HG03095 (cell line): ENCODE measurements at regions not wholly inside any gene's neighbourhood (a gene's known extent, or its start where the extent isn't known, plus 50 kb on each side); places are given as distances from the start of the nearest gene placed in this dataset.

ENCODE experiments used
- ATAC-seq: cut with Tn5 transposase; IDR thresholded peaks from one replicate; pipeline ENCODE4 v1.9.1; 2021; ENCODE audit warnings: moderate library complexity; ENCODE audit not compliant: unreplicated experiment

GRCh38 chr2:9771481-9772017 lies 71.7 kb upstream of the TAF1B start:
- no peak for ATAC-seq

GRCh38 chr2:9772035-9772998 lies 71.0 kb upstream of the TAF1B start:
- no peak for ATAC-seq

- ATAC-seq = no peak
Measured at GRCh38 chr2:9772999-9773902, 70.0 kb upstream of the TAF1B start.

- no peak for ATAC-seq
Measured at GRCh38 chr2:9773903-9774239, 69.4 kb upstream of the TAF1B start.

DNA sequence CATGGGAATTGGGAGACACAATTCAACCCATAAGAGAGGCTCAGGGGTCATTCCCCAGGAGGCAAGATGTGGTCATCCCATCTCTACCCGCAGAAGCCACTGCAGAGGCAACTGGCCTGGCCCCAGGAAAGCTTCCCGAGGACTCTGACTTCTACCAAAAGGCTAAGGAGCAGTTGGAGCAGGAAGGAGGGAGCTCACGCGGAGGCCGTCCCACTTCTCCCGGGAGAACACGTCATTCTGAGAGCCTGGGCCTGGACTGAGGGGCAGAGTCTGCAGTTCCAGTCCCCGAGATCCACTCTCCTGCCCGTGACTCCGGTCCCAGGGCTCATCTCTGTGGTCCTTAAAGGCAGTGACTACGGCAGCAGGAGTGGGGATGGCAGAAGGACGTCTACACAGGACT lies 69.0 kb upstream of the TAF1B start:
- ATAC-seq = no peak

GRCh38 chr2:9775351-9775750 lies 67.9 kb upstream of the TAF1B start:
- no peak for ATAC-seq

- ATAC-seq = no peak
Measured at GRCh38 chr2:9775999-9776712, 67.1 kb upstream of the TAF1B start.

DNA sequence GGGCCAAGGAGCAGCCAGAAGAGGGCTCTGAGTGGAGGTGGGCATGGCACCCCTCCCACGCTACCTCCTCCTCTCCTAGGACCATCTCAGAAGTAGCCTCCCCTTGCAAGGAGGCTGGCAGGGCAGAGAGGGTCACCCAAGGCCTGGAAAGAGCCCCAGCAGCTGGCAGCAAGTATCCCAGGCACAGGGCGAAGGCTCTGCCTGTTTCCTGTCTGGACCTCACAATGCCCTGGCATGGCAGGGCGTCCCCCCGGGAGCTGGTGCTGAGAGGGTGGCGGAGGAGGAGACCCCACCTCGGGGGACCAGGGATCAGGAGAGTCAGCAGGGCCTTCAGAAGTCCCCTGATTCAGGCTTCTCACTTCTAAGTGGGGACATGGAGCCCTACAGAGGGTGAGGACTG lies 66.2 kb upstream of the TAF1B start:
- ATAC-seq = no peak

- no peak for ATAC-seq
Measured at GRCh38 chr2:9778012-9778411, 65.3 kb upstream of the TAF1B start.

GRCh38 chr2:9778471-9779316 lies 64.6 kb upstream of the TAF1B start:
- ATAC-seq = no peak

DNA sequence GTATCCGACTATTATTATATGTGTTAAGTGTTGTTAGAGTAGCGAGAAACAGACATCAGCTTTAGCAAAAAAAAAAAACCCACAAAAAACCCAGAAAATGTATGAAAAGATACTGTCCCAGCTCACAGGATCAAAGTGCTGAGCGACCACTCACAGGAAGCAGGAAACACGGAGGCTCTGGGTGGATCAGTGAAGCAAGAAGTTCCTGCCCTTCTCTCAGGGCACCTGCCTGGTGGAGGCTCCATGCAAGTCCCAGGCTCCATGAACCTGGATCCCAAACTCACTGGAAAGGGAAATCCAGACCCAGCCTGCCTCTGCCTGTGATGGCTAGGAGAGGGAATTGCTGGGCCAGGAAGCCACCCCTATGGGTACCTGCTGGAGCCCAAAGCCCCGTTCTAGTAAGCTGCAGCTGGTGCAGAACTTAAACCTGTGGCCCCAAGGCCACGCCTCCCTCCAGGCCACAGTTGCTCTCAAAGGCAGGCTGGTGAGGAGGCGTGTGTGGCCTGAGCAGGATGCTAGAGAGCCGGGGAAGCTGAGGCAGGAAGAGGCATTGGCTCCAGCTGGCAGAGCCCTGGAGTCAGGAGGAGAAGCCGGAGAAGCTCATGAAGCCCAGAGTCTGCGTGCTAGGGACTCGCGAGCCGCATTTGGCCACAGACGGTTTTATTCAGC lies 63.5 kb upstream of the TAF1B start:
- no peak for ATAC-seq

GRCh38 chr2:9780368-9781130 lies 62.7 kb upstream of the TAF1B start:
- ATAC-seq = no peak

GRCh38 chr2:9781252-9781651 lies 62.0 kb upstream of the TAF1B start:
- no peak for ATAC-seq

DNA sequence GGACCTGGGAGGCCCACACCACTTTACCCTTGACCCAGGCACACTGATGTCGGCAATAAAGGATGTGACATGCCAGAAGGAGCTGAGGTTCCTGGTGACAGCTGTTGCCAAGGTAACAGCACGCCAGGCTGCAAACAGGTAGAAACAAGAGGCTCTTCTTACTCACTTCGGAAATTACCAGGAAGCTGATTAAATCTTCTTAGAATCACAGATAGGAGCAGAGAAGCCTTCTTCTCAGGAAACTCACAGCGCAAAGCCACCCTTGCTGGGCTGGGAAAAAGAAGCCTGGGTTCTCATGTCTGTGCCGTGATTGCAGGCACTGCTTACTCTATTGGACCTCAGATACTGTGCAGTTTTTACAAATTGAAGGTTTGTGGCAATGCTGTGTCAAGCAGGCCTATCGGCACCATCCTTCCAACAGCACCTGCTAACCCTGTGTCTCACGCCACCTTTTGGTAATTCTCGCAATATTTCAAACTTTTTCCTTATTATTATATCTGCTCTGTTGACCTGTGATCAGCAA lies 61.0 kb upstream of the TAF1B start:
- no peak for ATAC-seq

DNA sequence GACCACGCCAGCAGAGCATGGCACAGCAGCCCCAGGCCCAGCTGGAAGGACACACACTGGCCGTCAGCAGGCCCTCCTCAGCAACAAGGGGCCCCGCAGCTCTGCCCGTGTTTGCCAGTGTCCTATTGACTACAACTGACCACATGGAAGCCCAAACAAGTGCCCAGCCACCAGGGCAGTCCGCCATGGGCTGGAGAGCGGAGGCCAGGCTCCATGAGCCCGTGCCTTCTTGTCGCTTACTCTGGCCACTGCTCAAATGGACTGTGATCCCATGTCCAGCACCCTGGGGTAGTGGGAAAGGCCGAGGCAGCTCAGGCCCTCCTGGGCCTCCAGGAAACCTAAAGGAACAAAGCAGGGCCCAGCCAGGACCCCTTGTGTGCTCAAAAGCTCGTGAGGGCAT lies 53.9 kb upstream of the TAF1B start:
- no peak for ATAC-seq

DNA sequence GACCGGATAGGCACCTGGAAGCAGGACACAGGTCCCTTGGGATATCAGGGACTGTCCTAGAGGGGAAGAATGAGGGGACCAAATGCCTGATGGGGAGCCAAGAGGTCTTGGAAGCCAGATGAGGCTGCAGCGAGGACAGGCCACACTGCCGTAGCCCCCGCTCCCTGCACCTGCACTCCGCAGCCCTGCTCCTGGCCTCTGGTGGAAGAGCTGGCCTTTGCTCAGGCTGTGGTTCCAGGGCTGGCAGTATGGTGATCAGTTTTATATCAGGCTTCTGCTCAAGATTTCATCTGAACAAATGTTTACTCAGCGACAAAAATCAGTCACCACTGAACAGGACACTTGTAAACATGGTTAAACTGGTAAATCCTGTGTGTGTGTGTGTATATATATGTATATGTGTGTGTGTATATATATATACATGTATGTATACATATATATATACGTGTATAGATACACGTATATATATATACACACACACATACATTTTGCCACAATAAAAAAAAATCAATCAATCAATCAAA lies 52.5 kb upstream of the TAF1B start:
- no peak for ATAC-seq

GRCh38 chr2:9791711-9792110 lies 51.6 kb upstream of the TAF1B start:
- no peak for ATAC-seq

DNA sequence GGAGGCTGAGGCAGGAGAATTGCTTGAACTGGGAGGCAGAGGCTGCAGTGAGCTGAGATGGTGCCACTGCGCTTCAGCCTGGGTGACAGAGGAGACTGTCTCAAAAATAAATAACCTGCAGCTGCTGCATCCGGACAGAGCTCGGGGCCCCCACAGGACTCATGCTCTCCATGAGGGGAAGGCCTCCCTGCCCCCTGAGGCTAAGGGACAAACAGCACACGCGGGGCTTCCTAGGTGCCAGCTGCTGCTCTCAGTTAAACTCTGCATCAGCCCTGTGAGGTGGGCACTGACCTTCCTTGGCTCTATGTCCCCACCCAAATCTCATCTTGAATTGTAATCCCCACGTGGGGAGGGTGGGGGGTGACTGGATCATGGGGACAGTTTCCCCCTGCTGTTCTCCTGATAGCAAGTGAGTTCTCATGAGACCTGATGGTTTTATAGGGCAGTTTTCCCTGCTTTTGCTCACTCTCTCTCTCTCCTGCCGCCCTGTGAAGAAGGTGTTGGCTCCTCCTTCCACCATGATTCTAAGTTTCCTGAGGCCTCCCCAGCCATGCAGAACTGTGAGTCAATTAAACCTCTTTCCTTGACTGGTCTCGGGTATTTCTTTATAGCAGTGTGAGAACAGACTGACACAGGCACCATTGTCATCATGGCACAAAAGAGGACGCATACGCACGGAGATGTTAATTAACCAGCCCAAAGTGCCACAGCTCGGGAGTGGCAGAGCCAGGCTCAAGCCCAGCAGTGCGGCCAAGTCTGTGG lies 49.9 kb upstream of the TAF1B start:
- no peak for ATAC-seq
